ENCODE measurements at regions not wholly inside any gene's neighbourhood (a gene's known extent, or its start where the extent isn't known, plus 50 kb on each side); places are given as distances from the start of the nearest gene placed in this dataset.

DNA sequence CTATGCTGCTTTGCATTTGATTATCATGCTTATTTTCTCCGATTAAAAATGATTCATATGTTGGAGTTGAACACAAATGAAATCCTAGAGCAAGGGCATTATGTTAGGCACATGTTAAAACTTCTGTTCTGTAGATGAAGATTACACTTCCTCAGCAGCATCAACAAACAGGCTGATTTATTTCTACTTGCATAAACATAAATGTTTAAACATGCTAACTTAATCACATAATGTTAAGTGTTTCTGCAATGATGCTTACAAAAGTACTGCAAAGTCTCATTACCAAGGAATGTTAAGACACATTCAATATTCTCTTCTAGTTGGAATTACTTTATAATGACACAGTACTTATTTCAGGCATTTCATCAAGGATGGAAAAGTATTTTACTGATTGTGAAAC lies 770.8 kb downstream of the ANKRD7 start:
- SMC1A ChIA-PET (ENCODE audit: uncharacterized antibody, unreplicated experiment), result no interaction called here
- POLR2A ChIA-PET, result no interaction called here
- ATAC-seq, result no peak
- FAIRE-seq, result no peak
- no peak for DNase-seq (ENCODE audit: low read depth, low spot score)
- BruUV-seq (replicated peaks), result no TSS peak
- no peak overlapping the region for H3K4me2 ChIP-seq (ENCODE audit: control insufficient read depth, insufficient read depth)
- no peak overlapping the region for H2AFZ ChIP-seq (ENCODE audit: control insufficient read depth, low read depth, low read length)
- no peaks in the 10 kb centered on the region for H3K9me3 ChIP-seq (replicated peaks; ENCODE audit: control insufficient read depth, insufficient read depth, low read length)
- RAD21 ChIA-PET (ENCODE audit: unreplicated experiment), result no interaction called here
- intact Hi-C loops (cut with micrococcal nuclease; ENCODE audit: unreplicated experiment) (no loop called here), in situ Hi-C loops (cut with MboI) (no loop called here)
- H3K36me3 ChIP-seq (ENCODE audit: control insufficient read depth in 2 of 2, insufficient read depth in 2 of 2, low read length in 1 of 2), result no peaks in the 10 kb centered on the region
- 0% methylated on average over 1 of the region's 1 CpG for WGBS (ENCODE audit: insufficient coverage, insufficient replicate concordance, low lambda C conversion rate, missing lambda C conversion rate)
- no peak overlapping the region for H3K27ac ChIP-seq (ENCODE audit: control insufficient read depth, insufficient read depth)
- no peaks in the 10 kb centered on the region for H3K27me3 ChIP-seq (replicated peaks in 1 of 2; ENCODE audit: control insufficient read depth in 2 of 2, insufficient read depth in 2 of 2, low read length in 1 of 2)
- CTCF ChIA-PET, result no interaction called here
- H4K20me1 ChIP-seq (ENCODE audit: control insufficient read depth, insufficient read depth), result no peaks in the 10 kb centered on the region
- no peak overlapping the region for H3K9ac ChIP-seq (ENCODE audit: control insufficient read depth, insufficient read depth, low read length)
- no peak overlapping the region for H3K4me3 ChIP-seq
- no peaks in the 10 kb centered on the region for H3K4me1 ChIP-seq (ENCODE audit: control insufficient read depth, insufficient read depth, low read length)
- H3K79me2 ChIP-seq (ENCODE audit: control insufficient read depth, insufficient read depth, low read length), result no peaks in the 10 kb centered on the region
- TF ChIP-seq CBX5 (IDR thresholded peaks at IDR 0.05; ENCODE audit: low read depth) (no peak), TCF3 (IDR thresholded peaks at IDR 0.05; ENCODE audit: borderline replicate concordance, insufficient read depth, low read depth, low read length) (no peak), FOXK2 (IDR thresholded peaks at IDR 0.05) (no peak), NFXL1 (IDR thresholded peaks at IDR 0.05; ENCODE audit: borderline replicate concordance) (no peak), CEBPZ (IDR thresholded peaks at IDR 0.05; ENCODE audit: low read depth, low read length) (no peak), RBBP5 (conservative IDR thresholded peaks at IDR 0.05) (no peak), YBX1 (IDR thresholded peaks at IDR 0.05) (no peak), NR2C2 (IDR thresholded peaks at IDR 0.05; ENCODE audit: borderline replicate concordance, control insufficient read depth, insufficient read length, low read depth) (no peak), ZSCAN29 (IDR thresholded peaks at IDR 0.05) (no peak), JUND (IDR thresholded peaks at IDR 0.05; ENCODE audit: low read depth, low read length) (no peak), ZBTB4 (CRISPR knock-in tag; IDR thresholded peaks at IDR 0.05) (no peak), MYC (IDR thresholded peaks at IDR 0.05; ENCODE audit: insufficient read depth, insufficient read length, insufficient replicate concordance, low read length, severe bottlenecking) (no peak), NKRF (conservative IDR thresholded peaks at IDR 0.05) (no peak), LARP7 (IDR thresholded peaks at IDR 0.05) (no peak)
- TF ChIP-seq, protein P1, sequence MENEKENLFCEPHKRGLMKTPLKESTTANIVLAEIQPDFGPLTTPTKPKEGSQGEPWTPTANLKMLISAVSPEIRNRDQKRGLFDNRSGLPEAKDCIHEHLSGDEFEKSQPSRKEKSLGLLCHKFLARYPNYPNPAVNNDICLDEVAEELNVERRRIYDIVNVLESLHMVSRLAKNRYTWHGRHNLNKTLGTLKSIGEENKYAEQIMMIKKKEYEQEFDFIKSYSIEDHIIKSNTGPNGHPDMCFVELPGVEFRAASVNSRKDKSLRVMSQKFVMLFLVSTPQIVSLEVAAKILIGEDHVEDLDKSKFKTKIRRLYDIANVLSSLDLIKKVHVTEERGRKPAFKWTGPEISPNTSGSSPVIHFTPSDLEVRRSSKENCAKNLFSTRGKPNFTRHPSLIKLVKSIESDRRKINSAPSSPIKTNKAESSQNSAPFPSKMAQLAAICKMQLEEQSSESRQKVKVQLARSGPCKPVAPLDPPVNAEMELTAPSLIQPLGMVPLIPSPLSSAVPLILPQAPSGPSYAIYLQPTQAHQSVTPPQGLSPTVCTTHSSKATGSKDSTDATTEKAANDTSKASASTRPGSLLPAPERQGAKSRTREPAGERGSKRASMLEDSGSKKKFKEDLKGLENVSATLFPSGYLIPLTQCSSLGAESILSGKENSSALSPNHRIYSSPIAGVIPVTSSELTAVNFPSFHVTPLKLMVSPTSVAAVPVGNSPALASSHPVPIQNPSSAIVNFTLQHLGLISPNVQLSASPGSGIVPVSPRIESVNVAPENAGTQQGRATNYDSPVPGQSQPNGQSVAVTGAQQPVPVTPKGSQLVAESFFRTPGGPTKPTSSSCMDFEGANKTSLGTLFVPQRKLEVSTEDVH (IDR thresholded peaks at IDR 0.05; ENCODE audit: low read depth, partially characterized antibody), result no peak
